ENCODE measurements at regions not wholly inside any gene's neighbourhood (a gene's known extent, or its start where the extent isn't known, plus 50 kb on each side); places are given as distances from the start of the nearest gene placed in this dataset.

- no peak for DNase-seq
Measured at GRCh38 chr10:44020322-44021111, 364.4 kb downstream of the CXCL12 start.

GRCh38 chr10:44017483-44018145 is 367.3 kb downstream of the CXCL12 start:
- no peak for DNase-seq

- no peak for DNase-seq
Measured at GRCh38 chr10:44016589-44017482, 368.1 kb downstream of the CXCL12 start.

GRCh38 chr10:44015702-44016500 is 367.2 kb upstream of the ZNF32 start:
- no peak for DNase-seq

- DNase-seq = no peak
Measured at GRCh38 chr10:44014644-44015250, 366.1 kb upstream of the ZNF32 start.

- no peak for DNase-seq
Measured at GRCh38 chr10:44013981-44014380, 365.3 kb upstream of the ZNF32 start.

GRCh38 chr10:44012921-44013320 is 364.2 kb upstream of the ZNF32 start:
- DNase-seq = no peak

- no peak for DNase-seq
Measured at GRCh38 chr10:44011603-44011981, 362.9 kb upstream of the ZNF32 start.

- no peak for DNase-seq
Measured at GRCh38 chr10:44010873-44011602, 362.4 kb upstream of the ZNF32 start.

- DNase-seq = no peak
Measured at GRCh38 chr10:44009891-44010632, 361.4 kb upstream of the ZNF32 start.

- DNase-seq = no peak
Measured at GRCh38 chr10:44008917-44009709, 360.4 kb upstream of the ZNF32 start.

- no peak for DNase-seq
Measured at GRCh38 chr10:44008270-44008916, 359.7 kb upstream of the ZNF32 start.

- no peak for DNase-seq
Measured at GRCh38 chr10:44006771-44007170, 358.1 kb upstream of the ZNF32 start.

GRCh38 chr10:44005788-44006099 is 357.1 kb upstream of the ZNF32 start:
- no peak for DNase-seq

- no peak for DNase-seq
Measured at GRCh38 chr10:44004913-44005787, 356.5 kb upstream of the ZNF32 start.

GRCh38 chr10:43998021-43998809 is 349.5 kb upstream of the ZNF32 start:
- no peak for DNase-seq

GRCh38 chr10:43997330-43997729 is 348.6 kb upstream of the ZNF32 start:
- DNase-seq = no peak

Data from T-helper 2 cell (primary cell).